Ishikawa (cell line): ENCODE measurements at regions not wholly inside any gene's neighbourhood (a gene's known extent, or its start where the extent isn't known, plus 50 kb on each side); places are given as distances from the start of the nearest gene placed in this dataset.

Experiments used
- REST ChIP-seq: IDR thresholded peaks from 2 replicates; pipeline ENCODE4 v1.6.1; 2012; ENCODE audit warnings: low read depth, mild to moderate bottlenecking
- ZBTB7A ChIP-seq: IDR thresholded peaks from 2 replicates; pipeline ENCODE4 v1.6.1; 2012; ENCODE audit warnings: low read depth

- TF ChIP-seq REST (no peak), ZBTB7A (no peak)
Measured at GRCh38 chr20:11323816-11324215, 593.9 kb upstream of the BTBD3 start.
